ENCODE measurements at regions not wholly inside any gene's neighbourhood (a gene's known extent, or its start where the extent isn't known, plus 50 kb on each side); places are given as distances from the start of the nearest gene placed in this dataset.

GRCh38 chr4:153045111-153045982, 109.2 kb downstream of the FHDC1 start:
- DNase-seq (ENCODE audit: extremely low read depth, low read depth) = no peak
- TF ChIP-seq, protein P1, sequence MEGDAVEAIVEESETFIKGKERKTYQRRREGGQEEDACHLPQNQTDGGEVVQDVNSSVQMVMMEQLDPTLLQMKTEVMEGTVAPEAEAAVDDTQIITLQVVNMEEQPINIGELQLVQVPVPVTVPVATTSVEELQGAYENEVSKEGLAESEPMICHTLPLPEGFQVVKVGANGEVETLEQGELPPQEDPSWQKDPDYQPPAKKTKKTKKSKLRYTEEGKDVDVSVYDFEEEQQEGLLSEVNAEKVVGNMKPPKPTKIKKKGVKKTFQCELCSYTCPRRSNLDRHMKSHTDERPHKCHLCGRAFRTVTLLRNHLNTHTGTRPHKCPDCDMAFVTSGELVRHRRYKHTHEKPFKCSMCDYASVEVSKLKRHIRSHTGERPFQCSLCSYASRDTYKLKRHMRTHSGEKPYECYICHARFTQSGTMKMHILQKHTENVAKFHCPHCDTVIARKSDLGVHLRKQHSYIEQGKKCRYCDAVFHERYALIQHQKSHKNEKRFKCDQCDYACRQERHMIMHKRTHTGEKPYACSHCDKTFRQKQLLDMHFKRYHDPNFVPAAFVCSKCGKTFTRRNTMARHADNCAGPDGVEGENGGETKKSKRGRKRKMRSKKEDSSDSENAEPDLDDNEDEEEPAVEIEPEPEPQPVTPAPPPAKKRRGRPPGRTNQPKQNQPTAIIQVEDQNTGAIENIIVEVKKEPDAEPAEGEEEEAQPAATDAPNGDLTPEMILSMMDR (IDR thresholded peaks at IDR 0.05; ENCODE audit: low read depth, low read length) = no peak

DNA sequence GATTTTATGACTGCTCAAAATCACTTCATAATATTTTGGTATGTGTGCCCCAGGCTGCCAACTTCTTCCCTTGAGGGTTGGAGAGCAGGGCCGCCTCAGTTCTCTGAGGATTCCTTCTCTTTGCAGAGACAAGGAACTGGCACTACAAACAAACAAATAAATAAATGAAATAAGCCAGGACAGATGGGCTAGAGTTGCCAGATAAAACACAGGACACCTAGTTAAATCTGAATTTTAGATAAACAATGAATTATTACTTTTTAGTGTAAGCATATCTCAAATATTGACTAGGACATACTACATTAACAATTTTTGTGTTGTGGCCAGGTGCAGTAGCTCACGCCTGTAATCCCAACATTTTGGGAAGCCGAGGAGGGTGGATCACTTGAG, 122.5 kb downstream of the FHDC1 start:
- no peak for DNase-seq (ENCODE audit: extremely low read depth, low read depth)
- TF ChIP-seq, protein P1 (IDR thresholded peaks at IDR 0.05; ENCODE audit: low read depth, low read length) = no peak

GRCh38 chr4:153060196-153060595, 124.1 kb downstream of the FHDC1 start:
- no peak for DNase-seq (ENCODE audit: extremely low read depth, low read depth)
- TF ChIP-seq, protein P1 (IDR thresholded peaks at IDR 0.05; ENCODE audit: low read depth, low read length) = no peak

DNA sequence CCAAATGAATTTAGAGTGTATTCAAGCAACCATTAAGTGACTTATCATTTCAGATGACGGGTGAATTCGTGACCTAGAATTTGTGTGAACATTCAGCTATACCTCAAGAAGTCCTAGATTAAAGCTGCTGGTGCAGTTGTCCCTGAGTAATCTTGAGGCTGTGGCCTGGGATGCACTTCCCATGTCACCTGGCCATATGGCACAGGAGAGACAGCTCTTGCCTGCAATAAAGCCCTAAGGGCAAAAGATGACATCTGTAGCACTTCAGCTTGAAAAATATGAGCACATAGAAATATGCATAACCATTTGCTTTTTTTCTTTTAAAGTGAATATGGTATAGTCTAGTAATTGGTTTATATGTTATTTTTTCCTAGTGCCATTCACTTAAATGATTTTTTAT, 125.8 kb downstream of the FHDC1 start:
- TF ChIP-seq, protein P1 (IDR thresholded peaks at IDR 0.05; ENCODE audit: low read depth, low read length) = no peak
- DNase-seq (ENCODE audit: extremely low read depth, low read depth) = no peak

DNA sequence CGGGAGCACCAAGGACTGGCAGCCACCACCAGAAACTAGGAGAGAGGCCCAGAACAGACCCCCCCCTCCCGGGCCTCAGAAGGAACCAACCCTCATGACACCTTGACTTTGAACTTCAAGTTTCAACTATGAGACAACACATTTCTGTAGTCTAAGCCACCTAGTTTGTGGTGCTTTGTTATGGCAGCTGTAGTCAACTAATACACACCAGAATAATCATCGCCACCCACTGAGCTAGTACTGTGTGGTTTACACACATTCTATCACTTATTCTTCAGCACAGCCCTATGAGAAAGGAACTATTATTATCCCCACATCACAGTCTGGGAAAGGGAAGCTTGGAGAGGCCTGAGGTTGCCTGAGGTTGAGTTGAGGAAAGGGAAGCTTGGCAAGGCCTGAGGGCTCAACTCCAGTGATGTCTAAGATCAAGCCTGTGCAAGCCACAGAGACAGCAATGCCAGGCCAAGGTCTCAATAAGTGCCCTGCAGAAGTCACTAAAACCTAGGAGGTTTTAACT, 126.6 kb downstream of the FHDC1 start:
- TF ChIP-seq, protein P1 (IDR thresholded peaks at IDR 0.05; ENCODE audit: low read depth, low read length) = no peak
- DNase-seq (ENCODE audit: extremely low read depth, low read depth) = no peak

DNA sequence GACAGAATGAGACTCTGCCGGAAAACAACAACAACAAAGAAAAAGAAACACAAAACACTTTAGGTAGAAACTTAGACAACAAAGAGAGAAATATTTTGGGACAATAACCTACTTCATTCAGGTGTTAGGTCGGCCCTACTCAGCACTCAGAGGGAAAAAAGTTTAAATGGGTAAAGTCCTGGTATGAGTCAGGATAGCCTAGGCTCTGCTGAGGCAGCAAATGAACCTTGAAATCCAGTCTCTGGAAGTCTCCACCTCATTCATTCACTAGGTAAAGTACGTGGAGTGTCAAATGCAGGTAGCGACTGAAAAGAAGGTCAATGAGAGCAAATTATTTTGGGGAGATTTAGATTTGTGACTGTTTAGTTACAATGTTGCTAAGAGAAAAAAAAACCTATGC, 127.4 kb downstream of the FHDC1 start:
- DNase-seq (ENCODE audit: extremely low read depth, low read depth) = no peak
- TF ChIP-seq, protein P1 (IDR thresholded peaks at IDR 0.05; ENCODE audit: low read depth, low read length) = no peak

DNA sequence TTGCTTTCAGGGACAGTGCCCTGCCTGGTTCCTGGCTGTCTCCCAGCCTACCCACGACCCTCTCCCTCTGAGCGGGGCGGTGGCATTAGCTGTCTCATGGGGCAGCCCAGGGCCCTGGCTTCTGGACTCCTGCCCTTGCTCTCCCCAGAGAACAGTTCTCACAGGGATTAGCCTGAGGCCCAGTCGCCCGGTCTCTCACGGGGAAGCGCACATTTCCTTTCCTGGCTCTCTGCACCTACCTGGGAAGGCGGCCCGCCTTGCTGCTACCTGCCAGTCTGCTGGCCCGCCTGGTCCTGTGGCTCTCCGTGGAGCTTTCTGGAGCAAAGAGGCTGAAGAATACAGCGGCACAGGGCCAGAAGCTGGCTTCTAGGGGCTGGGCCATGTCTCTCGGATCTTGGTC, 128.4 kb downstream of the FHDC1 start:
- TF ChIP-seq, protein P1 (IDR thresholded peaks at IDR 0.05; ENCODE audit: low read depth, low read length) = no peak
- DNase-seq (ENCODE audit: extremely low read depth, low read depth) = no peak
